Upper lobe of left lung (tissue), 4 donors: ENCODE measurements at regions not wholly inside any gene's neighbourhood (a gene's known extent, or its start where the extent isn't known, plus 50 kb on each side); places are given as distances from the start of the nearest gene placed in this dataset.

Experiments used
- CTCF ChIP-seq, 6 experiments: fragments of 450-650 bp in 4 of 6; fragments of 200-600 bp in 2 of 6; sonication (generic) in 2 of 6; IDR thresholded peaks; one replicate each; pipeline ENCODE4 v1.5.1; 2016 to 2019; ENCODE audit warnings: antibody characterized with exemption in 6 of 6
- EP300 ChIP-seq, 4 donors: sonication (generic); formaldehyde crosslinking; IDR thresholded peaks; one replicate each; pipeline ENCODE4 v1.5.1; 2017; ENCODE audit warnings: antibody characterized with exemption in 4 of 4, control low read depth in 2 of 4
- POLR2A ChIP-seq, 4 donors: fragments of 450-650 bp; IDR thresholded peaks; one replicate each; pipeline ENCODE4 v1.5.1; 2016 to 2017; ENCODE audit warnings: antibody characterized with exemption in 4 of 4, mild to moderate bottlenecking in 2 of 4

GRCh38 chr15:87735522-87735921 lies 521.0 kb downstream of the NTRK3 start:
- TF ChIP-seq CTCF (IDR thresholded peaks at IDR 0.05), result no peak
- no peak for TF ChIP-seq POLR2A (IDR thresholded peaks at IDR 0.05)
- TF ChIP-seq EP300 (IDR thresholded peaks at IDR 0.05), result no peak
